ENCODE measurements at regions not wholly inside any gene's neighbourhood (a gene's known extent, or its start where the extent isn't known, plus 50 kb on each side); places are given as distances from the start of the nearest gene placed in this dataset.
A peak's percentile ranks its signal among the peaks of the same experiment; 100 is the strongest.

- Histone ChIP-seq H3K9me3 (ENCODE audit: control insufficient read depth, insufficient read depth, low read depth, low read length) (no peaks in the 10 kb centered on the region), H3K4me3 (ENCODE audit: low read depth, low read length) (no peak overlapping the region), H3K27ac (ENCODE audit: extremely low read depth, low read depth, low read length) (no peak overlapping the region), H3K4me1 (ENCODE audit: control insufficient read depth, insufficient read depth, low read length) (no peaks in the 10 kb centered on the region), H3K36me3 (ENCODE audit: control insufficient read depth in 2 of 2, insufficient read depth in 1 of 2, low read length in 2 of 2) (no peaks in the 10 kb centered on the region)
- TF ChIP-seq ZNF223 (tag by site-specific recombination; IDR thresholded peaks at IDR 0.05) = no peak
- no peak for TF ChIP-seq ZNF600 (tag by site-specific recombination; IDR thresholded peaks at IDR 0.05)
- peak; percentile 62 for TF ChIP-seq ZNF654 (tag by site-specific recombination; IDR thresholded peaks at IDR 0.05; ENCODE audit: low read depth)
- TF ChIP-seq ZNF548 (tag by site-specific recombination; IDR thresholded peaks at IDR 0.05) = no peak
- 0 out of 2 replicates have a peak, but pooled peaks have one; percentile 31 for TF ChIP-seq TRIM28 (IDR thresholded peaks at IDR 0.05; ENCODE audit: borderline replicate concordance, low read length)
- TF ChIP-seq ZBTB10 (tag by site-specific recombination; IDR thresholded peaks at IDR 0.05) = no peak
- no peak for TF ChIP-seq ZNF398 (tag by site-specific recombination; IDR thresholded peaks at IDR 0.05)
- TF ChIP-seq ZNF488 (tag by site-specific recombination; IDR thresholded peaks at IDR 0.05) = no peak
- POLR2A ChIA-PET = interaction anchor here (0.7 kb wide), 1 partner anchor 200 kb away, joined by 4 read pairs; no protein-coding TSS in a partner anchor
- CTCF ChIA-PET = interaction anchor here (0.6 to 3.1 kb wide), 30 partner anchors 10 to 1380 kb away, joined by 3 to 21 read pairs (median 4); no protein-coding TSS in a partner anchor
These were observed 233.7 kb upstream of the NFIA start for GRCh38 chr1:60848583-60849188.

GRCh38 chr1:60847855-60848582 lies 234.3 kb upstream of the NFIA start:
- TF ChIP-seq ZNF146 (tag by site-specific recombination; IDR thresholded peaks at IDR 0.05) (no peak), ATF2 (tag by site-specific recombination; IDR thresholded peaks at IDR 0.05; ENCODE audit: low read depth) (peak; percentile 67)
- CTCF ChIA-PET = interaction anchor here (0.6 to 3.1 kb wide), 18 partner anchors 10 to 1039 kb away, joined by 3 to 21 read pairs (median 4); no protein-coding TSS in a partner anchor
- Histone ChIP-seq H3K4me3 (ENCODE audit: low read depth, low read length) (no peak overlapping the region), H3K9me3 (ENCODE audit: control insufficient read depth, insufficient read depth, low read depth, low read length) (no peaks in the 10 kb centered on the region), H3K4me1 (ENCODE audit: control insufficient read depth, insufficient read depth, low read length) (no peaks in the 10 kb centered on the region), H3K27ac (ENCODE audit: extremely low read depth, low read depth, low read length) (no peak overlapping the region), H3K36me3 (ENCODE audit: control insufficient read depth in 2 of 2, insufficient read depth in 1 of 2, low read length in 2 of 2) (no peaks in the 10 kb centered on the region)
- POLR2A ChIA-PET = no interaction called here

- H3K9me3 ChIP-seq (ENCODE audit: control insufficient read depth, insufficient read depth, low read depth, low read length) = no peaks in the 10 kb centered on the region
- ChIA-PET POLR2A (no interaction called here), CTCF (interaction anchor here (3.0 kb wide), 1 partner anchor 195 kb away, joined by 21 read pairs; no protein-coding TSS in a partner anchor)
- no peaks in the 10 kb centered on the region for H3K4me1 ChIP-seq (ENCODE audit: control insufficient read depth, insufficient read depth, low read length)
- H3K4me3 ChIP-seq (ENCODE audit: low read depth, low read length) = no peak overlapping the region
- H3K27ac ChIP-seq (ENCODE audit: extremely low read depth, low read depth, low read length) = no peak overlapping the region
- no peaks in the 10 kb centered on the region for H3K36me3 ChIP-seq (ENCODE audit: control insufficient read depth in 2 of 2, insufficient read depth in 1 of 2, low read length in 2 of 2)
- TF ChIP-seq ZNF366 (tag by site-specific recombination; conservative IDR thresholded peaks at IDR 0.05) (no peak), ZNF335 (tag by site-specific recombination; conservative IDR thresholded peaks at IDR 0.05) (no peak), ZNF132 (tag by site-specific recombination; IDR thresholded peaks at IDR 0.05; ENCODE audit: borderline replicate concordance) (no peak), ZBTB10 (tag by site-specific recombination; IDR thresholded peaks at IDR 0.05) (no peak), SCRT1 (tag by site-specific recombination; IDR thresholded peaks at IDR 0.05; ENCODE audit: borderline replicate concordance) (no peak), ZNF311 (tag by site-specific recombination; IDR thresholded peaks at IDR 0.05; ENCODE audit: borderline replicate concordance) (no peak), ZNF37A (tag by site-specific recombination; IDR thresholded peaks at IDR 0.05) (no peak), ZNF621 (tag by site-specific recombination; IDR thresholded peaks at IDR 0.05) (no peak), ZNF670 (tag by site-specific recombination; IDR thresholded peaks at IDR 0.05; ENCODE audit: low read depth) (no peak), ZBTB21 (tag by site-specific recombination; IDR thresholded peaks at IDR 0.05) (no peak), ZNF121 (tag by site-specific recombination; IDR thresholded peaks at IDR 0.05) (no peak)
These were observed 235.0 kb upstream of the NFIA start for GRCh38 chr1:60847391-60847790.

Measured in HEK293 (cell line).